Activated naive CD4-positive, alpha-beta T cell treated with anti-CD3 and anti-CD28 coated beads, Interleukin-2, amount 50 U/mL, for 72 hours (primary cell): ENCODE measurements at regions not wholly inside any gene's neighbourhood (a gene's known extent, or its start where the extent isn't known, plus 50 kb on each side); places are given as distances from the start of the nearest gene placed in this dataset.

ENCODE experiments used
- ATAC-seq, 2 donors: fragments of 150-1000 bp; cut with Tn5 transposase; 2 replicates each; pipeline ENCODE4 v1.10.0; 2021; ENCODE audit warnings: mild to moderate bottlenecking in 2 of 2, moderate library complexity in 2 of 2
- DNase-seq, 2 donors: peaks; one replicate each; pipeline ENCODE4 v3.0.0; 2021 to 2022; ENCODE audit warnings: low spot score in 2 of 2
- H3K27ac Mint-ChIP-seq, 2 donors: one replicate each; pipeline ENCODE4 v1.8.0; 2022; ENCODE audit warnings: mild to moderate bottlenecking in 2 of 2, mixed read lengths in 2 of 2
- H3K36me3 Mint-ChIP-seq, 2 donors: one replicate each; pipeline ENCODE4 v1.8.0; 2022; ENCODE audit warnings: mixed read lengths in 2 of 2
- H3K9me3 Mint-ChIP-seq, 2 donors: one replicate each; pipeline ENCODE4 v1.8.0; 2022; ENCODE audit warnings: mixed read lengths in 2 of 2

GRCh38 chr2:9156483-9156882 lies 50.1 kb upstream of the ASAP2 start:
- Mint-ChIP-seq H3K9me3 (no peaks in the 10 kb centered on the region), H3K27ac (no peak overlapping the region), H3K36me3 (no peaks in the 10 kb centered on the region)
- DNase-seq = no peak
- no peak for ATAC-seq

- ATAC-seq = no peak
- no peak for DNase-seq
- no peaks in the 10 kb centered on the region for H3K9me3 Mint-ChIP-seq
- H3K27ac Mint-ChIP-seq = no peak overlapping the region
- no peaks in the 10 kb centered on the region for H3K36me3 Mint-ChIP-seq
Measured at GRCh38 chr2:9154061-9154460, 52.6 kb upstream of the ASAP2 start.

GRCh38 chr2:9153643-9153980 lies 53.0 kb upstream of the ASAP2 start:
- Mint-ChIP-seq H3K27ac (no peak overlapping the region), H3K9me3 (no peaks in the 10 kb centered on the region), H3K36me3 (no peaks in the 10 kb centered on the region)
- no peak for DNase-seq
- no peak for ATAC-seq

DNA sequence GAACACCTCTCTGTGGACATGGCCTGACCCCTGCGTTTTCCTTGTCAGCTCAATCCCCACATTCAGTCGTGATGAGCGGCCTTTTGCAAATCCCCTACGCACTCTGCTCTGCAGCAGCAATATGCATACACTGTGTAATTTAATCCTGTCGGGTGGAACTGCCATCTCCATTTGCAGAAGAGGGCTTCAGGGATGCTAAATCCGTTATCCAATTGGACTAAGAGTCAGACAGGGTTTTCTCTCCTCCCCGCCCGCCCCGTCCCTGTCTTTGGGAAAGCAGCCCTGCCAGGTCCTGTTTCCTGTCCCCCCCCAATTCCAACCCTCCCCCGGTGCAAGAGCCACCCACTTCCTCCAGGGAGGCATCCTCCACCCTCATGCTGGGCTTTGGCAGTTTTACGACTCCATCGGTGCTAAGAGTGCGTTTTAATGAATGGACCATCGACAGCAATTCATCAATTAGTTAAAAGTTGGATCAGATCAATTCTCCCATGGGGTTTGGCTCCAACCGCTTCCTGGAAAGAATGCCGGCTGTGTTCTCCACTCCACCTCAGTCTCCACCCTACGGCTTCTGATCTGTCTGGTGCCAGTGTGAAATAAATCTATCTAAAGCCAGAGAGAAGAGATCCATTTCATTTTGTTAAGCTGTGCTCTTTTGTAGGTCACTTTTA lies 53.5 kb upstream of the ASAP2 start:
- DNase-seq (no peak), ATAC-seq (no peak)
- H3K9me3 Mint-ChIP-seq = no peaks in the 10 kb centered on the region
- H3K27ac Mint-ChIP-seq = no peak overlapping the region
- H3K36me3 Mint-ChIP-seq = no peaks in the 10 kb centered on the region

DNA sequence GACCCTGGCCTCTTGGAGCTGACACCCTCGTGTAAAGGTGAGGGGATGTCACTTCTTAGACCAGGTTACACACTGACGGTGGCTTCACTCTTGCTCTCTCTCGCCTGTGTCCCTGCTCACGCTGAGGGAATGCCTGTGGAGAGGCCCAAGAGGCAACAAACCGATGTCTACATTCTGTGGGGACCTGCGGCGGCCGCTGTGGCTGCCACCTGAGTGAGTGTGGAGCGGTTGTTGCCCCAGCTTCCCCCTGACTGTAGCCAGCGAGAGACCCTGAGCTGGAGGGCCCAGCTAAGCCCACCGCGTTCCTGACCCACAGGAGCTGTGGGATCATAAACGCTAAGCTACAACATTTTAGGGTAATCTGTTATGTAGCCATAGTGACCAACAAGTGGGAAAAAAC lies 55.7 kb upstream of the ASAP2 start:
- no peaks in the 10 kb centered on the region for H3K9me3 Mint-ChIP-seq
- H3K36me3 Mint-ChIP-seq = no peaks in the 10 kb centered on the region
- ATAC-seq (no peak), DNase-seq (no peak)
- no peak overlapping the region for H3K27ac Mint-ChIP-seq

DNA sequence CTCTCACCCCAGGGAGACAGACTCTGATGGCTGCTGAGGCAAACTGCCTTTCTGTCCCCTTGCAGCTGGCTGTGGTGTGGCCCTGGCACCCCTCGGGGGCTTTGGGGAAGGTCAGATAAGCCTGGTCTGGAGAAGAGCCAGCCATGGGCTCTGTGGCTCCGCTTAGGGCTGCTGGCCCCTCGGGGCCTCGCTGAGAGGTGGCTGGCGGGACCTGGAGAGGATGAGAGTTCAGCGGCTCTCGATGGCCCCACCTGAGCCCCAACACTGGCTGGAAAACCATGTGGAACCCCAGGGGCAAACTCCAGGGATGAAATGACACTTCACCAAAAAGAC lies 56.1 kb upstream of the ASAP2 start:
- Mint-ChIP-seq H3K36me3 (no peaks in the 10 kb centered on the region), H3K27ac (no peak overlapping the region), H3K9me3 (no peaks in the 10 kb centered on the region)
- DNase-seq (no peak), ATAC-seq (no peak)

DNA sequence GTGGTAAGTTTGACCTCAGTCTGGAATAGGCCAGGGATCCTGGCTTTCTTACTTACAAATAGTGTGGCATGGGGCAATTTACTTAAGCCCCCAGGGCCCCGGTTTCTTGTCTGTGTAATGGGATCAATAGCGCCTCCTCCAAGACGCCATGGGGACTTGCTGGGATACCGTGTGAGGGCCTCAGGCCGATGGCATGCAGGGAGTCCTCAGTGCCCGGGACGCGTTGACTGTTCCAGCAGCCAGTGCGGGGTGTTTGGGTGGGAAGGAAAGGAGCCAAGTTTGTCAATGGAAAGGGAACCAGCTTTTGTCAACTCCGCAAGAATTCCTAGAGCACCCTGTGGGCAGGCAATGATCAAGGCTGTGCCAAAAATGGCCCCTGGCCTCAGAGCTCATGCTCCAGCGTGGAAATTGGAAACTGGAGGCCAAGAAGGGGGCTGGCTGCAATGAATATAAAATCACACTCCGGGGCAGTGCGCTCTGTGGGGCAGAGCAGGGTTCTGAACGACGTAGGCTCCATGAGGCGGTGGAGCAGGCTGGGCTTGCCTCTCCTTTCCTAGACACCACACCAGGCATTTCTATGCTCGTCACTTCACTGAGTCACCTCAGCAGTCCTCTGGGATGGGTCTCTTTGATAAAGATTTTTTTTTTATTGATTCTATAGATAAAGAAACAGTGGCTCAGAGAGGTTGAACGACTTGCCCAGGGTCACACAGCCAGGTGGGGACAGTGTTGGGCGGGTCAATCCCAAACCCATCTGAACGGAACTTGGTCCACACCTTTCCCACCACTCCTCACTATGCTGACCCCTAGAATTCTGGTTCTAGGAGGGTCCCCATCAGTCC lies 56.7 kb upstream of the ASAP2 start:
- Mint-ChIP-seq H3K9me3 (no peaks in the 10 kb centered on the region), H3K36me3 (no peaks in the 10 kb centered on the region), H3K27ac (no peak overlapping the region)
- ATAC-seq (no peak), DNase-seq (no peak)

GRCh38 chr2:9149388-9149660 lies 57.3 kb upstream of the ASAP2 start:
- no peaks in the 10 kb centered on the region for H3K9me3 Mint-ChIP-seq
- no peak overlapping the region for H3K27ac Mint-ChIP-seq
- no peaks in the 10 kb centered on the region for H3K36me3 Mint-ChIP-seq
- ATAC-seq (no peak), DNase-seq (no peak)

DNA sequence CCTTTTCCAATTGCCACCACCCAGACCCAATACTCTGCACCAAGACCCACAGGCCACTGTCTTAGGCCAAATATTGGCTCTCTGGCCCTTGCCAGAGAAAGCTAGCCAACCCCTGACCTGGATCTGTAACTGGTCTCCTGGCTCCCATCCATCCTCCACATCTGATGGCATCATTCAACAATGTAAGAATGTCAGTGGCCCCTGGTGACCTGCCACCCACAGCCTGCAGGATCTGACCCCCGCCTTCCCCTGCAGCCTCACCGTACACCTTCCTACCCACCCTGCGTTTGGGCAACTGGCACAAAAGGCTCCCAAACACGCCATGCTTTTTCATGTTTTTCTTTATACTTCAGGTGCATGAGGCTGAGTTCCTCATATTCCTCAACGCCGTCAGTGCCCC lies 60.0 kb upstream of the ASAP2 start:
- no peaks in the 10 kb centered on the region for H3K36me3 Mint-ChIP-seq
- no peak for ATAC-seq
- DNase-seq = no peak
- no peak overlapping the region for H3K27ac Mint-ChIP-seq
- no peaks in the 10 kb centered on the region for H3K9me3 Mint-ChIP-seq

- ATAC-seq = no peak
Measured at GRCh38 chr2:9145752-9146430, 60.7 kb upstream of the ASAP2 start.

DNA sequence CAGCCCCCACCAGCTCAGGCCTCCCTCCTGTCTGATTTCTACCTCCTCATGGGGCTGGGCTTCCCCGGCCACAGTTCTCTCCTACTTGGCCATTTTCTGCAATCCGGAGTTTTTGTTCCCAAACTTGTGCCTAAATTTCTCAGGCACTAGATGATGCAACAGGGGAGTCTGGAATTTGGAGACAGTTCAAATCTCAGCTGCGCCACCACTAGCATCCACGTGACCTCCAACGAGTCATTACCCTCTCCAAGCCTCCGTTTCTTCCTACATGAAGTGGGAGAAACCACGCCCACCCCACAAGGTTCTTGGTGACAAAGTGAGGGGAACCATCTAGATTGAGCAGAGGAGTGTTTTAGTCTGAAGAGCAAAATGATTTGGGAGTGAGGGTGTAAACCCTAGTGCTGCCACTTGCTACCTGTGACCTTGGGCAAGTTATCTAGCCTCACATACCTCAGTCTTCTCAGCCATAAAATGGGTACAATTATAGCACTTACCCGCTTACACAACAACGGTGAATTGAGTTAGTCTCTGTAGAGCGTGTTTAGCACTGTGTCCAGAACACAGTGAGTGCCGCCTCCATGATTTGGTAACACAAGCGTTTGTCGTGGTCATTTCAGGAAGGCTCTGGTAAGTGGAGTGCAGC lies 61.4 kb upstream of the ASAP2 start:
- H3K9me3 Mint-ChIP-seq = no peaks in the 10 kb centered on the region
- no peaks in the 10 kb centered on the region for H3K36me3 Mint-ChIP-seq
- no peak for DNase-seq
- H3K27ac Mint-ChIP-seq = no peak overlapping the region
- ATAC-seq = no peak

More at GRCh38 chr2:9145752-9146430, 60.7 kb upstream of the ASAP2 start:
- no peak for DNase-seq
- H3K9me3 Mint-ChIP-seq = no peaks in the 10 kb centered on the region
- H3K27ac Mint-ChIP-seq = no peak overlapping the region
- H3K36me3 Mint-ChIP-seq = no peaks in the 10 kb centered on the region

- ATAC-seq (no peak), DNase-seq (no peak)
- Mint-ChIP-seq H3K9me3 (no peaks in the 10 kb centered on the region), H3K27ac (no peak overlapping the region), H3K36me3 (no peaks in the 10 kb centered on the region)
Measured at GRCh38 chr2:9144617-9145016, 62.0 kb upstream of the ASAP2 start.

DNA sequence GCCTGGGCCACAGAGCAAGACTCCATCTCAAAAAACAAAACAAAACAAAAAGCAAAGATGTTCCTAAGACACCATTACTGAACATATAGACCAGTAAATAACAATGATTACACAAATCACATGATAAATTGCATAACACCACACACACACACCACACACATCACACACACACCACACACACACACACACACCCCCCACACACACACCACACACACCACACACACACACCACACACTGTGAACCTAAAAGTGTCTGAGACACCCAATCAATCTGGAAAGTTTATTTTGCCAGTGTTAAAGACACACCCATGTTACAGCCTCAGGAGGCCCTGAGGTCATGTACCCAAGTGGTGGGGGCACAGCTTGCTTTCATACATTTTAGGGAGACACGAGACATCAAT lies 62.6 kb upstream of the ASAP2 start:
- DNase-seq = no peak
- ATAC-seq = no peak
- Mint-ChIP-seq H3K36me3 (no peaks in the 10 kb centered on the region), H3K27ac (no peak overlapping the region), H3K9me3 (no peaks in the 10 kb centered on the region)

DNA sequence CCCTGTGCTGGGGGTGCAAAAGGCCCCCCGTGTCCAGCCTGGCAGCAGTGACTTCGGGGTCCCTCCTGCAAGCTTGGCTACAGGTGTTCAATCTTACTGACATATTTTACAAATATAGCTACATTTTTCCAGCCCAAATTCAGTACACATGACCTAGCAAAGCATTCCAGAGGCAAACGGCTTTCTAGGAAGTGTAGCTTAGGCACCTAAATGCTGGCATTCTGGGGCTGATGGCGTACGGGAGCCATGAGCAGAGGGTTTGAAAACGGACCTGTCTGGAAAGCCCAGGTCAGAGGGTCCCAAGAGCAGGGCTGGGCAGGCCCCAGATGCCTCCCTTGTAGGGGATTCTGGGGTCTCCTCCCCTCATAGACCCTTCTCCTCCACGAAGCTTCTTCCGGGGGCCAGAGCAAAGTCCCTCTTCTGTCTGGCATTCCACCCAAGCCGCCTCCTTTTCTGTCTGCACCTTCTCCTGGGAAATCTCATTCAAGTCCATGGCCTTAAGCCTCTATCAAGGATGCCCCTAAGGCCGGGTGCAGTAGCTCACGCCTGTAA lies 63.3 kb upstream of the ASAP2 start:
- ATAC-seq (no peak), DNase-seq (no peak)
- H3K27ac Mint-ChIP-seq = no peak overlapping the region
- H3K9me3 Mint-ChIP-seq = no peaks in the 10 kb centered on the region
- H3K36me3 Mint-ChIP-seq = no peaks in the 10 kb centered on the region

DNA sequence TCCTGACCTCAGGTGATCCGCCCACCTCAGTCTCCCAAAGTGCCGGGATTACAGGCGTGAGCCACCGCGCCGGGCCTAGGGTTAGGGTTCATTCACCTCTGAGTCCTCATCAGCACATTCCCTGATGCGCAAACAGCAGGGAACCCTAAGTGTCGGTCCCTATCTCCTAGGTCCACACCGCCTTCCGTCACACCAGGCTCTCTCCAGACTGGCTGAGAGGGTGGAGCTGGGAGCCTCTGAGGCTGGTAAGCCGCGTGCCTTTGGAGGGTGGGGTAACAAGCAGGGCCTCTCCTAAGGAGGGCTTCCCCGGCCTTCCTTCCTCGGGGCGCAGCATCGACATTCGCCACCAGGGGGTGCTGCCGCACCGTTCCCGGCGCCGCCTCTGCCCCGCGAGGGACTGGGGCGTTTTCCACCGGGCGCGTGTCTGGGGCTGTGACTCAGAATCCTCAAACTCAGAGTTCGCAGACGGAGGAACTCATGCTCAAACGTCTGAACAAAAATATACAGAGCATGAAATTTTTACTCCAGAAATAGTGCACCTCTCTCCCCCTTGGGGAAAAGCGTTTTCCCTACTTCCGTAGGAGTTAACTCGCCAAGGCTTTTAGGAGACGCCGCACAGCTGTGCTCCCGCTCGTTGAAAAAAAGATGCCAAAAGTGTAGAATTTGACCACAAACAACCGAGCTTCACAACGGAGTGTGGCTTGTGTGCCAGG lies 63.9 kb upstream of the ASAP2 start:
- Mint-ChIP-seq H3K27ac (no peak overlapping the region), H3K9me3 (no peaks in the 10 kb centered on the region), H3K36me3 (no peaks in the 10 kb centered on the region)
- peak; percentile 83 to 94 for DNase-seq
- peak; percentile 91 to 92 for ATAC-seq

GRCh38 chr2:9141706-9142460 lies 64.7 kb upstream of the ASAP2 start:
- no peak for DNase-seq
- no peak overlapping the region for H3K27ac Mint-ChIP-seq
- no peak for ATAC-seq
- H3K9me3 Mint-ChIP-seq = no peaks in the 10 kb centered on the region
- no peaks in the 10 kb centered on the region for H3K36me3 Mint-ChIP-seq
